GM23338 (cell line): ENCODE measurements at regions not wholly inside any gene's neighbourhood (a gene's known extent, or its start where the extent isn't known, plus 50 kb on each side); places are given as distances from the start of the nearest gene placed in this dataset.

Experiments used
- CREB1 ChIP-seq: fragments of 250-450 bp; sonication (Bioruptor Pico); IDR thresholded peaks from 2 replicates; pipeline ENCODE4 v1.5.0; 2020; ENCODE audit warnings: low read depth, mild to moderate bottlenecking, moderate library complexity
- CTCF ChIP-seq, 2 experiments: fragments of 200-600 bp in 1 of 2; sonication (generic) in 1 of 2; conservative IDR thresholded peaks; 2 replicates each; pipeline versions ENCODE4 v1.5.1 to v1.6.1; 2016 to 2017; ENCODE audit warnings: antibody characterized with exemption in 2 of 2, low read depth in 2 of 2, mild to moderate bottlenecking in 2 of 2, moderate library complexity in 1 of 2
- EZH2 ChIP-seq: fragments of 200-600 bp; sonication (generic); IDR thresholded peaks from one replicate; pipeline ENCODE4 v1.8.0; 2017; ENCODE audit warnings: antibody characterized with exemption, mild to moderate bottlenecking, low read depth; ENCODE audit not compliant: unreplicated experiment
- EZH2phosphoT487 ChIP-seq: fragments of 200-600 bp; sonication (generic); IDR thresholded peaks from one replicate; pipeline ENCODE4 v1.8.1; 2018; ENCODE audit warnings: antibody characterized with exemption; ENCODE audit not compliant: unreplicated experiment
- JUNB ChIP-seq: IDR thresholded peaks from one replicate; pipeline ENCODE4 v1.6.1; 2016; ENCODE audit warnings: antibody characterized with exemption; ENCODE audit not compliant: unreplicated experiment
- POLR2AphosphoS5 ChIP-seq: IDR thresholded peaks from 2 replicates; pipeline ENCODE4 v1.6.1; 2016; ENCODE audit warnings: antibody characterized with exemption, low read depth
- REST ChIP-seq: IDR thresholded peaks from one replicate; pipeline ENCODE4 v1.6.1; 2018; ENCODE audit warnings: antibody characterized with exemption; ENCODE audit not compliant: unreplicated experiment
- ZNF114 ChIP-seq: fragments of 250-450 bp; sonication (Bioruptor Pico); IDR thresholded peaks from 2 replicates; pipeline ENCODE4 v1.5.0; 2020; ENCODE audit warnings: mild to moderate bottlenecking, moderate library complexity
- ZNF331 ChIP-seq: fragments of 250-450 bp; sonication (Bioruptor Pico); IDR thresholded peaks from 2 replicates; pipeline ENCODE4 v1.5.0; 2020; ENCODE audit warnings: low read depth, mild to moderate bottlenecking, moderate library complexity

- no peak for TF ChIP-seq CTCF (conservative IDR thresholded peaks at IDR 0.05; ENCODE audit: low read depth in 2 of 2)
- no peak for TF ChIP-seq EZH2phosphoT487
- TF ChIP-seq JUNB = no peak
- no peak for TF ChIP-seq CREB1 (CRISPR knock-in tag)
- no peak for TF ChIP-seq EZH2
- no peak for TF ChIP-seq POLR2AphosphoS5
- no peak for TF ChIP-seq REST
- no peak for TF ChIP-seq ZNF331 (CRISPR knock-in tag)
- no peak for TF ChIP-seq ZNF114 (CRISPR knock-in tag)
Measured at GRCh38 chr1:191592907-191593306, 565.4 kb upstream of the RGS18 start.
